Right lobe of liver (tissue), 4 donors: ENCODE measurements at regions not wholly inside any gene's neighbourhood (a gene's known extent, or its start where the extent isn't known, plus 50 kb on each side); places are given as distances from the start of the nearest gene placed in this dataset.

Source experiments
- POLR2A ChIP-seq: fragments of 450-650 bp; IDR thresholded peaks from one replicate; pipeline ENCODE4 v1.6.1; 2017; ENCODE audit warnings: antibody characterized with exemption, mild to moderate bottlenecking
- TF ChIP-seq, protein P1 (sequence below), 4 donors: fragments of 200-600 bp in 3 of 4; fragments of 450-650 bp in 1 of 4; IDR thresholded peaks; one replicate each; pipeline versions ENCODE4 v1.5.1 to v1.8.0; 2016 to 2022; ENCODE audit warnings: antibody characterized with exemption in 4 of 4, mild to moderate bottlenecking in 2 of 4
- donor health status: DM: no; HTN: no; CAD: no.
- donor health status: DM: no; HTN: no; CAD: no.
- donor health status: DM: no; HTN: yes; CAD: no.

DNA sequence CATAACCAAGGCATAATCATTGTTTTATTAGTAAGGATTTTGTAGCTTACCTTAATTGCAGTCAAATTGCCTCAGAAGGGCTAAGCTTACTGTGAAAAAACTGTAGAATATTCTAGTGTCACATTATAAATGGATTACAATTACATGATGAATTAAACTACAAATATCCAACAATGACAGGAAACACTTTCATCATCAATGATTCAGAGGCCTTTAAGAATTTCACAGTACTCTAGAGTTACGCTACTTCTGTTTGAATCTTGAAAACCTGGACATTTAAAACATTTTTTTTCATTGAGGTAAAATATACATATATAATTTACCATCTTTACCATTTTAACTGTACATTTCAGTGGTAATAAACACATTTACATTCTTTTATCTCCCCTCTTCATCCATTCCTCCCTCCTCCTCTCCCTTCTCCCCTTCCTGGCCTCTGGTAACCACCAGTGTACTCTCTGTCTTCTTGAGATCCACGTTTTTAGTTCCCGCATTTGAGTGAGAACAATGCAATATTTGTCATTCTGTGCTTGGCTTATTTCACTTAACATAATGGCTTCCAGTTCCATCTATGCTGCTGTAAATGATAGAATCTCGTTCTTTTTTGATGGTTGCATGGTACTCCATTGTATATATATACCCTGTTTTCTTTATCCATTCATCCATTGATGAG lies 54.7 kb downstream of the GJD2 start:
- TF ChIP-seq, protein P1, sequence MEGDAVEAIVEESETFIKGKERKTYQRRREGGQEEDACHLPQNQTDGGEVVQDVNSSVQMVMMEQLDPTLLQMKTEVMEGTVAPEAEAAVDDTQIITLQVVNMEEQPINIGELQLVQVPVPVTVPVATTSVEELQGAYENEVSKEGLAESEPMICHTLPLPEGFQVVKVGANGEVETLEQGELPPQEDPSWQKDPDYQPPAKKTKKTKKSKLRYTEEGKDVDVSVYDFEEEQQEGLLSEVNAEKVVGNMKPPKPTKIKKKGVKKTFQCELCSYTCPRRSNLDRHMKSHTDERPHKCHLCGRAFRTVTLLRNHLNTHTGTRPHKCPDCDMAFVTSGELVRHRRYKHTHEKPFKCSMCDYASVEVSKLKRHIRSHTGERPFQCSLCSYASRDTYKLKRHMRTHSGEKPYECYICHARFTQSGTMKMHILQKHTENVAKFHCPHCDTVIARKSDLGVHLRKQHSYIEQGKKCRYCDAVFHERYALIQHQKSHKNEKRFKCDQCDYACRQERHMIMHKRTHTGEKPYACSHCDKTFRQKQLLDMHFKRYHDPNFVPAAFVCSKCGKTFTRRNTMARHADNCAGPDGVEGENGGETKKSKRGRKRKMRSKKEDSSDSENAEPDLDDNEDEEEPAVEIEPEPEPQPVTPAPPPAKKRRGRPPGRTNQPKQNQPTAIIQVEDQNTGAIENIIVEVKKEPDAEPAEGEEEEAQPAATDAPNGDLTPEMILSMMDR (IDR thresholded peaks at IDR 0.05), result no peak
- no peak for TF ChIP-seq POLR2A
